ENCODE measurements at regions not wholly inside any gene's neighbourhood (a gene's known extent, or its start where the extent isn't known, plus 50 kb on each side); places are given as distances from the start of the nearest gene placed in this dataset.

DNA sequence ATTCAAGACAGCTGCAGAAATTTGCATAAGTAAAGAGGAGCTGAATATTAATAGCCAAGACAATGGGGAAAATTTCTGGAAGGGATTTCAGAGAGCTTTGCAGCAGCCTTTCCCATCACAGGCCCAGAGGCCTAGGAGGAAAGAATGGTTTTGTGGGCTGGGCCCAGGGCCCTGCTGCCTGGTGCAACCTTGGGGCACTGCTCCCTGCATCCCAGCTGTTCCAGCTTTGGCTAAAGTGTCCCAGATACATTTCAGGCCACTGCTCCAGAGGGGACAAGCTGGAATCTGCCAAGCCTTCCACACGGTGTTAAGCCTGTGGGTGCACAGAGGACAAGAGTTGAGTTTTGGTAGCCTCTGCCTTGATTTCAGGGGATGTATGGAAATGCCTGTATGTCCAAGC is 185.6 kb upstream of the SFRP2 start:
- no peak for DNase-seq

DNA sequence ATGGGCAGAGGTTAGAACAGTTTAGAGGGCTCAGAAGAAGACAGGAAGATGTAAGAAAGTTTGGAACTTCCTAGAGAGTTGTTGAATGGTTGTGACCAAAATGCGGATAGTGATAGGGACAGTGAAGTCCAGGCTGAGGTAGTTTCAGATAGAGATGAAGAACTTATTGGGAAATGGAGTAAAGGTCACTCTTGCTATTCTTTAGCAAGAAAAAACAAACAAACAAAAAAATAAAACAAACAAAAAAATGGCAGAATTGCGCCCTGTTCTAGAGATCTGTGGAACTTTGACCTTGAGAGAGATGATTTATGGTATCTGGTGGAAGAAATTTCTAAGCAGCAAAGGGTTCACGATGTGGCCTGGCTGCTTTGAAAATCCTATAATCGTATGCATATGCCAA is 185.1 kb upstream of the SFRP2 start:
- DNase-seq, result no peak

DNA sequence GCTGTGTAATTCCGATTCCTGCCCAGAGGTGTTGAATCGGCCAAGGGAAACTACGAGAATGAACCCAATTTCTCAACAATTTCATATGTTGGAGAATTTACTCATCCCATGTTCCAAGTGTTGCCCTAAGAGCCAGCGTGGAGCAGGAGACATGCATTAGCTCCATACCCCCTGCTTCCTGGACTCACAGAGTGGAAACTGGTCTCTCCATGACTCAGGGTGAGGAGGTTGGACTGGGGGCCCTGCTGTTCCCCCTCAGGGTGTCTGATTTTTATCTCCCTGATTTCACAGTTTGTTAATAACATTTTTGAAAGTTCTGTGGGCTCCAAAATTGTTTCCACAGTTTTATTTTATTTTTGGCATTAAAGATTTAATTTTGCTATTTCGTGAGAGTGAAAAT is 183.0 kb upstream of the SFRP2 start:
- DNase-seq, result no peak

DNA sequence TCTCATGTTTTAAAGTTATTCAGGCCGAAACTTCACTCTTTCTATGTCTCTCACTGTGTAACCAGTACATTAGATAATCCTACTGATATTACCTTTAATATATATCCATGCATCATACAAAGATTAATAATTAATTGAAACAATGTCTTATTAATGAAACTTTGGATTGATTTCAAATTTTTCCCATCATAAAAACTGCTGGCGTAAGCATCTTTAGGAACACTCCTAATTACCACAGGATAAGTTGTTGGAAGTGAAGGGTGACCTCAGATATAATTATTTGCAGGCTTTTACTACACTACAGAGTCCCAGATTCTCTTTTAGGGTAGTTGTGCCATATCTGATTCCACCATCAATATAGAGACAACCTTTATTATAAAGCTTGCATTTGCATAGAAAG is 181.3 kb upstream of the SFRP2 start:
- DNase-seq, result no peak

DNA sequence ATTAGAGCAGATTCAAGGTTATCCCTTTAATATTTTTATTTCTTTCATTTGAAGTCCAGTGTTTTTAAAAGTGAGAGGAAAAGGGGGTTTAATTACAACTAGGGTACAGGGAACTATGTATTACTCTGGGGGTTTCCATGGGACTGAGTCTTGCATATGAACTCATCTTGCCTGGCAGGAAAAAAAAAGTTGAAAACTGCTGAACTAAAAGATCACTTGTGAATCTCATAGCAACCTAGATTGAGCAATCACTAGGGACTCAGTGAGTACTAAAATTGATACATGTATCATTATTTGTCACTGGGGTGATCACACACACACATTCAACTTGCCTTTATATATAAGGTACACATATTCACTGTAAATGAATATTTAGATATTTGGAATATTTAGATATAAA is 180.7 kb upstream of the SFRP2 start:
- DNase-seq, result no peak

- no peak for DNase-seq
These were observed 177.8 kb upstream of the SFRP2 start for GRCh38 chr4:153966641-153967040.

DNA sequence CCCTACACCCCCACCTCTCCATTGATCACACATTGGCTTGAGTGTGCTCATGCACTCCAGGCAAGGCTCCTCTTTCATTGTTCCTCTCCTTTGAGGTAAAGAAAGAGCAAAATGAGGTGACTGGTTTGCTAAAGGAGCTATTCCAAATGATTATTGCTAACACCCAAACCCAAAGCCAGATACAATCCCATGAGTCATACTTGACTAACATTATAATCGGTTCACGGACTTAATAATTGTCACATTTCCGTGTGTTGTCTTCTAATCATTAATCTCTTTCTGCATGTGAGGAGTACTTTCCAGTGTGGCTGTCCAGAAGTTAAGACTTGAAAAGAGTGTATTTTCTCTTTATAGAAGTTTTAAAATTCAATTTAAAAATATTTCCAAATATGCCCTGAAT is 174.3 kb upstream of the SFRP2 start:
- no peak for DNase-seq

- no peak for DNase-seq
These were observed 173.6 kb upstream of the SFRP2 start for GRCh38 chr4:153962311-153963039.

GRCh38 chr4:153955327-153955726 is 166.4 kb upstream of the SFRP2 start:
- DNase-seq, result no peak

DNA sequence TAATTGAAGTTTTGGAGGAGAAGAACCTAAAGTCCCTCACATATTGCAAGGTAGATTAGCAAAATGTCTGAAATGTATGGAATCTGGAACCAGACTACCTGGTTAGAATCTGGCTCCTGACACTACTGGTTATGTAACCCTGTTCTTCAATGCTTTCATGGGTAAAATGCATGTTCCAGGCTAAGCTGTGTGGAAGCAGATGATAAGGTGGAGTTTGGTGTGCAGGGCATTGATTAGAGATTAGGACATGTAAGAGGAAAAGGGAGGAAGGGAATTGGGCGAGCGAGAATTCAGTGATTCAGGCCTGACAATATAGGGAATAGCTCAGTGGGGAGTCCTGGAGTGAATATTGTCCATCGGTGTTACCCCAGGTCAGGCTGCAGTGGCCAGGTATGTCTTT is 165.8 kb upstream of the SFRP2 start:
- no peak for DNase-seq

GRCh38 chr4:153950100-153950979 is 161.5 kb upstream of the SFRP2 start:
- DNase-seq, result no peak

DNA sequence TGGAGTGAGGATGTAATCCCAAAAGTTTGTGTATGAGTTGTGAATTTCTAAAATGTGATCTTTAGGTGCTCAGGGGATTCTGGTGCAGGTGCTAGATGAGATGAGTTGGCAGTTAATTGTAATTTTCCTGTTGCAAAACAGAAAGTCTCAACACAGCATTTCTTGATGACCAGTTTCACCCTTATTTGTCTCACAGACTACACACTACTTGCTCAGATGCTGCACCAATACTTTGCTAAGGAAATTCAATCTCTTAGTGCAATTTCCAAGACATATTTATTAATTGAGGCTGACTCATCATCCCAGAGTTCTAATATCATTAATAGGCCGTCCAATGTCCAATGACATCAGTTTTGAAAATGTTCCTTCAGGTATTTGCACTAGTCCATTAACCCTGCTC is 159.2 kb upstream of the SFRP2 start:
- DNase-seq, result no peak

DNA sequence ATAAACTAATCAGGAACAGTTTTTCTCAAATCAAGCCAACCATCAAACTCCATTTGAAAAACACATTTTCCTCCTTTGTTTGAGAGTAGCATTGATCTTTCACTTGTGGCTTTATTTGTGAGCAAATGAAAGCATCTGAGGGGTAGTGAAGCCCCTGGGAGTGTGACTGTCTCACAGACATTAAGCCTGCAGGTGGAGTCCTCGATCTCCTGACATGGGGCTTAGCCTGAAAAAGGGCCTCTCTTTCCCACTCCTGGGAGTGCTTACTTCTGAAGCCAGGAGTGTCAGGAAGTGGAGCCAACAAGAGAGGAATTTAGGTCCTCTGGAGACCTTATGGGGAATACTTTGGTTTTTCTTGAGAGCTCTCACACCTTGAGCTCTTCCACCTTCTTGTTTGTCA is 158.2 kb upstream of the SFRP2 start:
- no peak for DNase-seq

- DNase-seq, result no peak
These were observed 156.8 kb upstream of the SFRP2 start for GRCh38 chr4:153945704-153946103.

GRCh38 chr4:153943738-153944415 is 155.0 kb upstream of the SFRP2 start:
- no peak for DNase-seq

DNA sequence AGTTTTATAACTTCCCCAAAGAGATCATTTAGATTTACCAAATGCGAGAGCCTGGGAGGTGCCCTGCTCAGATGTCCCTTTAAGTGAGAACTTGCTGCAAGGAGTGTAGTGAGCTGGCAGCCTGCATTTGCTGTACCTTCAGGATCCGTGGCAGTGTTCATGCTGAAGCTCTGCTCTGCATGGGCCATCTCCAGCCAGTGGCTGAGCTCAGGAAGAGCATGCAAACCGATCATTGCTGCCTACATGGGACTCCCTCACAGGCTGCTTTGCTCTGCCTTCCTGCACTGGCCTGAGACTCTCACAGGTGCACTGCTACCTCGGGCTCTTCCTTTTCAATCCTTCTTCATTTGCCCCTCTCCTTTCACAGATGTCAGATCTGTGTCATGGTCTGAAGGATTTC is 152.0 kb upstream of the SFRP2 start:
- no peak for DNase-seq

DNA sequence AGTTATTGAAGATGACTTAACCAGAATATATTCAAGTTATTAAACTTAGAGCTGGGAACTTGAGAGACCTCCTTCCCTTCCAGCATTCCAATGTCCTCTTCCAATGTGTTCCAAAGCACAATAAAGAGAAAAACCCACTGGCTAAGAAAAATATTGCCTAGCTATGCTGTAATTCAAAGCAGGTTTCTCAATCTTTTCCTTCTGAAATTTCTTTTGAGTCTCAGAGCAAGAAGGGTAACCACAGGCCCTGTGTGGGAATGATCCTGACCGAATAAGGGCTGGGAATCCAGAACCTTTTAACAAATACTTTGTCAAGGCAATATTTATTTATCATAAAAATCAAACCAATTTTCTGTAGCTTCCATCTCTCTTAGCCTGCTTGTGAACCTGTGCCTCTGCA is 150.7 kb upstream of the SFRP2 start:
- no peak for DNase-seq

- DNase-seq, result no peak
These were observed 150.1 kb upstream of the SFRP2 start for GRCh38 chr4:153938994-153939393.

DNA sequence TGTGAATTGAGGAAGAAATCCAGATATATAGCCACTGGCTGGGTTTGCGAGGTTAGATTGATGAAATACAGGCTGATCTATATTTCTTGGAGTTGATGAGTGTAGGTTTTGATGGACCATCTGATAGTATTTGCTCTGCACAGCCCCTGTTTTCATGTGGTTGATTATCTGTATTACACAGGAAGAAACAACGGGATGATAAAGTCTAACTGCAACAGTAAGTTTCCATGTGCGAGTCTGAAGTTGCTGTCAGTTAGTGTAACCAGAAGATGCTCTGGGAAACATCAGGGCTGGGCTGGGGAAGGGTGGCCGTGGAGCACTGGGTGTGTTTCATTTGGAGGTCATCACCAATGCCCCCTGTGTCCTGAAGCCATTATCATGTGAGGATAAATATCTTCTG is 148.4 kb upstream of the SFRP2 start:
- no peak for DNase-seq

GRCh38 chr4:153936121-153936520 is 147.2 kb upstream of the SFRP2 start:
- DNase-seq, result no peak

DNA sequence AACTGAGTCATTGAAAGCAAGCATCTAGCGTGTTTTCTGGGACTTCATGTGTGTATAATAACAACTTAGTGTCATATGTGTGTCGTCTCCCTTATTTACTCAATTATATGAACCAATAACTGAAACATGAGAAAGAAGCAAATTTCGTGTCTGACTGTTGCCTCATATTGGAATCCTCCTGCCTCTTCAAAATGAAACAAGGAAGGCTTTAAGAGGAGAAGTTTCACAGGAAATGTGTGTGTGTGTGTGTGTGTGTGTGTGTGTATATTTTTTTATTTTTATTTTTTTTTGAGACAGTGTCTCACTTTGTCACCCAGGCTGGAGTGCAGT is 145.8 kb upstream of the SFRP2 start:
- no peak for DNase-seq

GRCh38 chr4:153933915-153934687 is 145.2 kb upstream of the SFRP2 start:
- no peak for DNase-seq

DNA sequence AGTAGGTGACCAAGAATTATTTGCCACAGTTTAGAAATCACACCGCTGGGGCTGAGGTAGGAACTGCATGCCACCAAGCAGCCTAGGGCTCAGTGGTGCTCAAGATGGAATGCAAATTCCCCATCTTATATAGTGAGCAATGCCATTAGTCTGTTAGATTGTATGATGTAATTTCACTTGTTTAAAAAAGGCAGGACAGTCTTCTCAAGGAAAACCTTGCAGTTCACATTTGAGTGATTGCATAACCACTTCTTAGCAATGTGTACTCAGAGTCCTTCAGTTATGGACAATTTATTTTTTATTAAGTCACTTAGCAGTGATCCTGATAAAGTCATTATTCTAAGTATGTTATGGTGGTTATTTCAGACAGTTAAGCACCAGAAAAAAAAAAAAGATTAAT is 142.9 kb upstream of the SFRP2 start:
- DNase-seq, result no peak

Data from NCI-H146 (cell line).